ENCODE measurements at regions not wholly inside any gene's neighbourhood (a gene's known extent, or its start where the extent isn't known, plus 50 kb on each side); places are given as distances from the start of the nearest gene placed in this dataset.

DNA sequence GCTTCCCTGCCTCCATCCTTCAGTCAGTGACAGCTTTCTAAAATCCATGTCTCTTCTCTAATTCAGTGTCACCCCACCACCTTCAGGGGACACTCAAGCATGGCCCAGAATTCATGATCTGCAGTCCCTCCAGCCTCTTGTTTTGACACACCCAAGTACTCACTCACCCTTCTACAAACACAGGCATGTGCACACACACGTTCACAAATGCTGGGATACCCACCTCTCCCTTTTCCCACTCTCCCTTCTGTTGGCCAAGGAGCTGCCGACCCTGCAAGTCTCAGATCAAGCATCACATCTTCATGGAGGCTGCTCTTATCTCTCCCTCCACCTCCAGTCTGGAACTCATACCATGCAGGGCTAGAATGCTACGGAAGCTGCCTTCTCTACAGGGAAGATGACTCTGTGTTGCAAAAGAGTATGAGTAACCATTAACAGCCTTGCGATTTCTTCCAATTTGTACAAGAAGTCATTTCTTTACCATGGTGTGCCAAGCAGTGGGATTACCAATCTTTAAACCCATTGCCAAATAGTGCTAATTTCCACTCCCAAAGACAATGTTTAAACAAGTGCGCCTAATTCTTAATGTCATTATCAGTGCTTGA, 196.1 kb downstream of the BCL11B start:
- H3K4me3 ChIP-seq (ENCODE audit: low read length) = peak overlapping the region; percentile 33
- peaks cover 19% of the 10 kb centered on the region for H3K4me1 ChIP-seq (ENCODE audit: insufficient read depth, low read length)
- no peaks in the 10 kb centered on the region for H3K9me3 ChIP-seq (ENCODE audit: low read depth, low read length)
- no peaks in the 10 kb centered on the region for H3K27me3 ChIP-seq (ENCODE audit: insufficient read depth, low read length)

DNA sequence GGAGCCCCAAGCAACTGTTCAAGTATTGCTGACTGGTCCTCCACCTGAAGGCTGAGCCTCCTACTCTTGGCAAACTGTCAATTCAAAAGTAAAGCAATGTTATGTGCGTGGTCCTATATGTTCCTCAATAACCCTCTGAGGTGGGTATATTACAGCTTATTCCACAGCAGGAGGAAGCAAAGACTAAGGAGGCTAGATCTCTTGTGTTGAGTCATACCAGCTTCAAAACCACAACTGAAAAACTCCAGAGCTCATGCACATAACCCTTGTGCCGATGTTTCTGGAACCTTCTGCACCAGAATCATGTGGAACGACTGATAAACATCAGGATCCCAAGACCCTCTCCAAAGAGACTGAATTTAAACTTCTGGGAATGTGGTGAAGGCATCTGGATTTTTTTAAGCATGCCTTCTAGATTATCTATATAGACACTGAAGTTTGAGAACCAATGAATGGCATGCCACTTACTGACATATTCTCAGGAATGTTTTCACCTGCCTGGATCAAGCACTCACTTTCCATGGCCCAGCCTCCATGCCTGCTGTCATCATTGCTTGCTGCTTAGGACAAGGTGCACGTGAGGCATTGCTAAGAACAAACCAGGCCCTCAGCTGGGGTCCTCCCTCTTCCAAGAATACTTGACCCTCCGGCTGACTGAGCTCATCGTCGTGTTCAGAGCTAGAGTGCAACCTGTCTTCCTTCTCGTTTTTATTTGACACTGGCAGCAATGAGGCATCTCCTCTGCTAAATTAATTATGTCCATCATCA, 194.7 kb downstream of the BCL11B start:
- H3K27me3 ChIP-seq (ENCODE audit: insufficient read depth, low read length) = no peaks in the 10 kb centered on the region
- H3K9me3 ChIP-seq (ENCODE audit: low read depth, low read length) = no peaks in the 10 kb centered on the region
- H3K4me3 ChIP-seq (ENCODE audit: low read length) = no peak overlapping the region
- peaks cover 19% of the 10 kb centered on the region for H3K4me1 ChIP-seq (ENCODE audit: insufficient read depth, low read length)

DNA sequence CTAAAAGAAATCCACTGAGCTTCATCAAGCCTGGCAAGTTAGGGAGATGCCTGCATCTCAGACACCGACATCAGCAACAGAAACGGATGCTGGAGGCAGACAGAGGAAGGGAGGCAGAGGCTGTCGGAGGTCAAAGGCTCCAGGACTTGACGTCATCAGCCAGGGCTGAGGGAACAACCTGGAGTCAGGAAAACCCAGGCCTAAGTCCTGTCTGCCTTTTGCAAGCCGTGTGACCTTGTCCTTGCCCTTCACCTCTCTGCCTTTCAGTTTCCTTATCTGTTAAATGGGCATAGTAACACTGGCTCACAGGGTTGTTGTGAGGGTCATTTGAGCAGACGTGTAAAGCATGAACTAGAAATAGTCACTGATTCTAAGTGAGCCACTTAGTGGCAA, 194.2 kb downstream of the BCL11B start:
- H3K4me3 ChIP-seq (ENCODE audit: low read length) = no peak overlapping the region
- peaks cover 19% of the 10 kb centered on the region for H3K4me1 ChIP-seq (ENCODE audit: insufficient read depth, low read length)
- no peaks in the 10 kb centered on the region for H3K27me3 ChIP-seq (ENCODE audit: insufficient read depth, low read length)
- H3K9me3 ChIP-seq (ENCODE audit: low read depth, low read length) = no peaks in the 10 kb centered on the region

DNA sequence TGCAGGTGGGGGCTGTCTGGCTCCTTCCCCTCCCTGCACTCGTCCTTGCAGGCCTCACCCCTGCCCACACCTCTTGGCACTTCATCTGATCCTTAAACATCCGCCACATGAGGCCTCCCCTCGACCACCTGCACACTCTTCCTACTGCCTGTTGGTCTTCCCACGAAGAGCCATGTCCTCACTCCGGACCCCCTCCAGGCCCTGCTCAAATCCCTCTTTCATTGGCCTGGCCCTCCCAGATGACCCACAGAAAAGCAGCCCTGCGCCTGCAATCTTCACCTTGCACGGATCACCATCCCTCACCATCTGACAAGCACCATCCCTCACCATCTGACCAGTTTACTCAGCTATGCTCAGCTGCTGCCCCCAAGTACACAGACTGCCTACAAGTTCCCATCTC, 193.6 kb downstream of the BCL11B start:
- Histone ChIP-seq H3K4me1 (ENCODE audit: insufficient read depth, low read length) (peaks cover 19% of the 10 kb centered on the region), H3K4me3 (ENCODE audit: low read length) (no peak overlapping the region)

GRCh38 chr14:99079061-99079727, 192.8 kb downstream of the BCL11B start:
- Histone ChIP-seq H3K4me1 (ENCODE audit: insufficient read depth, low read length) (peaks cover 19% of the 10 kb centered on the region), H3K9me3 (ENCODE audit: low read depth, low read length) (no peaks in the 10 kb centered on the region), H3K4me3 (ENCODE audit: low read length) (no peak overlapping the region), H3K27me3 (ENCODE audit: insufficient read depth, low read length) (no peaks in the 10 kb centered on the region)

More for the DNA sequence above, 193.6 kb downstream of the BCL11B start:
- no peaks in the 10 kb centered on the region for H3K27me3 ChIP-seq (ENCODE audit: insufficient read depth, low read length)
- H3K9me3 ChIP-seq (ENCODE audit: low read depth, low read length) = no peaks in the 10 kb centered on the region

DNA sequence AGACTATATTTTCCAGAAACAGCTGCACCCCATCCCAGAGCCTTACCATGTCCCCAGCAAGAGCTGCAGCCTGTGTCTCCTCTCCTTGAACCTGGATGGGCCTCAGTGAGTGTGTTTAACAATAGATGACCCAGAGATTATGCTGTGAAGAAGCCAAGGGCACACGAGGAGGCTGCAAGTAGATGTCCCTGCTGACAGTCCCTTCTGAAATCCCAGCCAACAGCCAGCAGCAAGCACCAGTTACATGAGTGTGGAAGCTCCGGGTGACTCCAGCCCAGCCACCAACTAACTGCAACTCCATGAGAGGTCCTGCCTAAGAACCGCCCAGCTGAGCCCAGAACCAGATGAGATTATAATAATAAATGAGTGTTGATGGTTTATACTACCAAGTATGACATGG, 191.7 kb downstream of the BCL11B start:
- peaks cover 18% of the 10 kb centered on the region for H3K4me1 ChIP-seq (ENCODE audit: insufficient read depth, low read length)
- no peaks in the 10 kb centered on the region for H3K9me3 ChIP-seq (ENCODE audit: low read depth, low read length)
- no peaks in the 10 kb centered on the region for H3K27me3 ChIP-seq (ENCODE audit: insufficient read depth, low read length)
- H3K4me3 ChIP-seq (ENCODE audit: low read length) = no peak overlapping the region

DNA sequence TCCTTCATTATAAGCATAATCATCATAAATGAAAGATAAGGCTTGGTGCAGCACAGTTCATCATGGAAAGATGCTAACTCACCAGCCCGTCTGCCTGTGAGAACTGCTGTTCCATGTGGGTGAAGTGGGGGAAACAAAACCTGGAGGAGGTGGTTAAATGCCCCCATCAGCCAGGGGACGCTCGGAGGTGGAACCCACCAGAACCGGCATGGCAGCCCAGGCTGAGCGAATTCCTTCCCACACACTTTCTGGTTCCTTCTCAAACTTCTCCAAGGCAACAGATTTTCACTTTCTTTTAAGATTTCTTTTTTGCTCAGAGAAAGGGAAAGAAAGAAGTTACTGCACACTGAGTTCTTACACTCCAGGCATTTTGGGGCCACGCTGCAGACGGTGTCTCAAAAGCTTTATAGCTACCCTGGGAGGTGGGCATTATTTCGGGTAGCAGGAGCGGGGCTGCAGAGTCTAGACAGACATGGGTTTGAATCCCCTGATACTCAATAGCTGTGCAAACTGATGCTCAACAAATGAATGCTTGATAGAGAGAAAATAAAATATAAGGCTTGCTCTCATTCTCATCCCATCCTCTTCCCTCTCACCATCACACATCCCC, 190.7 kb downstream of the BCL11B start:
- peaks cover 13% of the 10 kb centered on the region for H3K4me1 ChIP-seq (ENCODE audit: insufficient read depth, low read length)
- no peaks in the 10 kb centered on the region for H3K9me3 ChIP-seq (ENCODE audit: low read depth, low read length)
- H3K27me3 ChIP-seq (ENCODE audit: insufficient read depth, low read length) = no peaks in the 10 kb centered on the region
- H3K4me3 ChIP-seq (ENCODE audit: low read length) = no peak overlapping the region

DNA sequence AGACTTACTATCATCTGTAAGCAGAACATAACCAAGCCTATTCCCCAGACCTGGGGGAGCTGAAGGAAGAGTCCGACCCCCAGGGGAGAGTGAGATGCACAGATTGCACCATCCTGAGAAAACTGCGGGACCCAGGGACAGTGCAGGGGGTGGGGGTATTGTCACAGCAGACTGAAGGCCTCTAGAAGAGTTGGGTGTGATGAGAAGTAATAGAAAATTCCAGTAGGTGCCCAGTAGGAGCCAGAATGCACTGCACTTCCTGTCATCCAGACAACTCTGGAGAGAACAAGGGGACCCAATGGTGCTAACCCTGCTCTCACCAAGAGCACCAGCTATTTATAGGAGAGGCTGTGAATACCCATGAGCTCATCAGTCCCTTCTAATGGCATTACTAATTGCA, 190.1 kb downstream of the BCL11B start:
- H3K4me1 ChIP-seq (ENCODE audit: insufficient read depth, low read length) = peaks cover 8% of the 10 kb centered on the region
- H3K27me3 ChIP-seq (ENCODE audit: insufficient read depth, low read length) = no peaks in the 10 kb centered on the region
- no peaks in the 10 kb centered on the region for H3K9me3 ChIP-seq (ENCODE audit: low read depth, low read length)
- H3K4me3 ChIP-seq (ENCODE audit: low read length) = no peak overlapping the region

GRCh38 chr14:99093532-99094517, 178.2 kb downstream of the BCL11B start:
- no peaks in the 10 kb centered on the region for H3K27me3 ChIP-seq (ENCODE audit: insufficient read depth, low read length)
- peaks cover 7% of the 10 kb centered on the region for H3K9me3 ChIP-seq (ENCODE audit: low read depth, low read length)
- H3K4me1 ChIP-seq (ENCODE audit: insufficient read depth, low read length) = no peaks in the 10 kb centered on the region
- H3K4me3 ChIP-seq (ENCODE audit: low read length) = no peak overlapping the region

GRCh38 chr14:99094901-99095300, 177.1 kb downstream of the BCL11B start:
- Histone ChIP-seq H3K4me3 (ENCODE audit: low read length) (no peak overlapping the region), H3K9me3 (ENCODE audit: low read depth, low read length) (peaks cover 7% of the 10 kb centered on the region), H3K27me3 (ENCODE audit: insufficient read depth, low read length) (no peaks in the 10 kb centered on the region), H3K4me1 (ENCODE audit: insufficient read depth, low read length) (no peaks in the 10 kb centered on the region)

- Histone ChIP-seq H3K4me3 (ENCODE audit: low read length) (no peak overlapping the region), H3K4me1 (ENCODE audit: insufficient read depth, low read length) (no peaks in the 10 kb centered on the region), H3K27me3 (ENCODE audit: insufficient read depth, low read length) (no peaks in the 10 kb centered on the region), H3K9me3 (ENCODE audit: low read depth, low read length) (peaks cover 7% of the 10 kb centered on the region)
Observed at GRCh38 chr14:99095369-99095768, 176.6 kb downstream of the BCL11B start.

- no peaks in the 10 kb centered on the region for H3K9me3 ChIP-seq (ENCODE audit: low read depth, low read length)
Observed at GRCh38 chr14:99098199-99098598, 173.8 kb downstream of the BCL11B start.

GRCh38 chr14:99099051-99099787, 172.8 kb downstream of the BCL11B start:
- Histone ChIP-seq H3K27me3 (ENCODE audit: insufficient read depth, low read length) (no peaks in the 10 kb centered on the region), H3K9me3 (ENCODE audit: low read depth, low read length) (no peaks in the 10 kb centered on the region), H3K4me3 (ENCODE audit: low read length) (no peak overlapping the region), H3K4me1 (ENCODE audit: insufficient read depth, low read length) (no peaks in the 10 kb centered on the region)

More at GRCh38 chr14:99098199-99098598, 173.8 kb downstream of the BCL11B start:
- Histone ChIP-seq H3K4me1 (ENCODE audit: insufficient read depth, low read length) (no peaks in the 10 kb centered on the region), H3K4me3 (ENCODE audit: low read length) (no peak overlapping the region), H3K27me3 (ENCODE audit: insufficient read depth, low read length) (no peaks in the 10 kb centered on the region)
